ENCODE measurements at regions not wholly inside any gene's neighbourhood (a gene's known extent, or its start where the extent isn't known, plus 50 kb on each side); places are given as distances from the start of the nearest gene placed in this dataset.
"Not testable (repeated sequence)": the region's sequence is repeated elsewhere in the genome, so short reads cannot be mapped to it uniquely, and the experiment has no call there.

DNA sequence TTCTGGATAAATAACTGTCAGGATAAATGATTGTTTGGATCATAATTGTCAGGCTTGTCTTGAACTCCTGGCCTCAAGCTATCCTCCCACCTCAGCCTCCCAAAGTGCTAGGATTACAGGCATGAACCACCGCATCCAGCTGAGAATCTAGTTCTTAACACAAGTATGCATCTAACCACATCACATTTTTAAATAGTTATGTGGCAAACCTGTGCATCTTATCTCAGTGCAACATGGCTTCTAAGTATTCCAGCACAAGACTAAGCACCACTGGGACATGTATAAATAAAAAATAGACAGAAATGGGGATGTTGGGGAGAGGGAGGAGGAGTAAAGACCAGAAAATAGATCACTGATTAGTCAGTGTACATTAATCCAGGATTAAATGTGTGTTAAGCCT, 74.7 kb upstream of the TBL1X start:
- DNase-seq: no peak

DNA sequence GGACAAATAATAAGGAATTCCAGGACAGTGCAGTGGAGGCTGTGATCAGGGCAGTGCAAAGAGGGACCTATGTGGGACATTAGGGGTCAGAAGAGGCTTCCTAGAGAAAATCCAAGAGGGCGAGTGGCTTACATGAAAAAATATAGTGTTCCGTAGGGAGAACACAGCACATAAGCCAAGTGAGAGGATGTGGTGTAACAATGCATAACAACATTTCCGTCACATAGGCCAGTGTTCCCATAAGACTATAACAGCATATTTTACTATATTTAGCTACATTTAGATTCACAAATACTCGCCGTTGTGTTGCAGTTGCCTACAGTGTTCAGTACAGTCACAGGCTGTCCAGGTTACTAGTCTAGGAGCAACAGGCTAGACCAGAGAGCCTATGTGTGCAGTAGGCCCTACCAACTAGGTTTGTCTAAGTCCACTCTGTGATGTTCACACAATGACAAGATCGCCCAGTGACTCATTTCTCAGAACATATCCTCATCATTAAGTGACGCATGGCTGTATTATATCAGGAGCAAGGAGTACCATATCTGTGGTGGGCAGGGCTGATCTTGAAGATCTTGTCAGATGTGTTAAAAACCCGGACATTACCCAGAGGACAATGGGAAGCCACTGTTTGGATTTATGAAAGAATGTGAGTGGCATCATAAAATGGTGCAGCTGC, 74.0 kb upstream of the TBL1X start:
- no peak for DNase-seq

DNA sequence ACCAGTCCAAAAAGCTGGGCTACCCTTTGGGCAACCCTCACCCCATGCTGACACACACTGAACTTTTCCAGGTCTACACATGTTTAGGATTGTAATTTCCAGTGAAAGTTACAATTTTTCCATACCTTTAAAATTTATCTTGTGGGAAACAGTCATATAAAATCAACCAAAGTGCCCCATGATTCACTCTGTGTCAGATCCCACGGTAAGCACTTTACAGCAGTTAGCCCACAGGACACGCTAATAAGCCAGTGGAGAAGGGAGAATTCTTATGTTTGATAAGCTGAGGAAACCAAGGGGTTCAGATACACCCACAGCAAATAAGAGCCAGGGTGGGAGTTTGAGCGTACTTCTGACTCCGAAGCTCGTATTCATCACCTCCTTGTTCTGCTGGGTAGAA, 72.4 kb upstream of the TBL1X start:
- no peak for DNase-seq

DNA sequence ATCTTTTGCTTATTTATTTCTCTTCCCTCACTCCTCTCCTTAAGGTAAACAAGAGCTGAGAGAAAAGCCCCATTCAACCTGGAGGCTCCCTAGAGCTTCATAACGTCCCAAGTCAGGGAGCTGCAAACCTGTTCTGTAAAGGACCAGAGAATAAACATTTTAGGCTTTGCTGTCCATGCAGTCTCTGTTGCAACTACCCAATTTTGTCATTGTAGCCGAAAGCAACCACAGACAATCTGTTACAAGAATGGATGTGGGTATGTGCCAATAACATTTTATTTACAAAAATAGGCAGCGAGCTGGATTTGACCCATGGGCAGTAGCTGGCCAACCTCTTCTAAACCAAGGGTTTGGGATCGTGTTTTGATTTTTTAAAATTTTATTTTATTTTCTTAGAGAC, 71.3 kb upstream of the TBL1X start:
- no peak for DNase-seq

DNA sequence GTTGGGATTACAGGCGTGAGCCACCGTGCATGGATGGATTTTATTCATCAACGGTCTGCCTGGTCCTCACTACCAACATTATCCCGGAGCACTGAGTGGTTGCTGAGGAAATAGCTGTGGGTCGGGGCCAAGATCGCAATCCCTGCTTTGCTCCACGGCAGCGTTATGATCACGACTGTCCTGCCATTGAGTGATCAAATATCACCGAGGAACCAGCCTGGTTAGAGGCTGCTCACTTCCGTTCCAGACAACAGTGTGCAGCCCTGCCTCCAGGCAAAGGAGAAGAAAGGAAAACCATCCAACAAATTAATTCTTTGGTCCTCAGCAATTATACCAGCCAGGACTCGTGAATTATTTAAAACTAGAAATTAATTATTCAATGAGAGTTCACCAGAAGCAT, 70.6 kb upstream of the TBL1X start:
- no peak for DNase-seq

DNA sequence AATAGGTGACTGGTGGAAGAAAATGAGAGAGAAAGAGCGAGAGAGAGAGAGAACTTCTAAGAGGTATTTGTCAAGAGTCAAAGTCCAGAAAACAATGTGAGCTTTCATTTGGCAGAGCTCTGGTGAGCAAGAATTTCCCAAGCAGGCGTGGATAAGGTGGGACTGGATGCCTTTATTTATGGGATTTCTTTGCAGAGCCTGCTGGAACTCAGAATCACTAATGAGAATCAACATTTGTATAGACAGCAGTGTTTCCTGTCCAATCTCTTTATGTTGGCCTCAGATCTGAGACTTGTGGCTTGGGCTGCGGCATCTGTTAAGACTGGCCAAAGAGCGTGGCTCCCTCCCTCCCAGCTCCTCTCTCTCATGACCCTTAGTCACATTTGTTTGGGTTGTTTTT, 67.9 kb upstream of the TBL1X start:
- no peak for DNase-seq

DNA sequence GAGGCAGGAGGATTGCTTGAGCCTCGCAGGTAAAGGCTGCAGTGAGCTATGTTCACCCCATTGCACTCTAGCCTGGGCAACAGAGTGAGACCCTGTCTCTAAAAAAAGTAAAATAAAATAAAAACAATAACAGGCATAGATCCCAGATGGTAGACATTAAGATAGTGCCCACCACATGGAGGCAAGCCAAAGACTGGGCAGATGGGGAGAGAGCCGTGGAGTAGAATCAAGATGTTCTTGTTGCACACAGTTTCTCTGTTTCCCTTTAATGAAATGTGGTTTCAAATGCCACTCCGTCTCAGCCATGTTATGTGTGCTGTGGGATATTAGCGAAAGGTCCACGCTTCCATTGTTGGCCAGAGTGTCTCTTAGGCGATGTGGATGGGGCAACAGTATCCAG, 63.8 kb upstream of the TBL1X start:
- no peak for DNase-seq

DNA sequence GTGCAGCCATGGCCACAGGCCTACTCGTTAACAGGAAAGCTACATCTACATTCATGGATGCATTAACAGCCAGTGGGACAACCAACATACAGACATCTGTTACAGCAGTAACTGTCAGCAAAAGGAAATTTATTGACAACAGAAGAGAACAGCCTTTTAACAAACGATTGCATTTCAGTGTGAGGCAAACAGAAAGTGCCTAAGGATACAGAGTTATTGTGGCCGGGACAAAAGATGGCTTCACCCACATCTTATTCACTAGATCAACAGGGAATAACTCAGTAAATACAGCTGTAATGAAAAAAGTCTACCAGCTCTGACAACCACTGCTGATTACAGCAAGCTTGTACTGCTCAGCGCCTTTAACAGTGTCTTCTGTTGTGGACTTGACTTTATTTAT, 61.5 kb upstream of the TBL1X start:
- DNase-seq: no peak

DNA sequence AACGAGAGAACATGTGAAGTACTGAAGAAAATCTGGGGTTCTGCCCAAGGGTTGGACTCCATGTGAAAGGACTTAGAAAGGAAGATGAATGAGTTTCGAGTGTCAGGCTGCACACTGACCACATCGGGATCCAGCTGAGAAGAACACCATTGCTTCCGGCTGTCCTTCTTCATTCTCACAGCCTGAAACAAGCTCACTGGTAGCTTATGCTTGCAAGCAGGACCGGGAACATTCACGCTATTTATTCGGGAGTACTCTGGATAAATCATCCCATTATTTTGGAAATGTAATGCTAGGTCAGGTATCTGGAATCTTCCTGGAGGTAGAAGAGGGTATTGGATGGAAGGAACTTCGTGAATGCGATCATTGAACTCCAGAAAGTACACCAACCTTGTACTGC, 59.2 kb upstream of the TBL1X start:
- DNase-seq: not testable (repeated sequence)

DNA sequence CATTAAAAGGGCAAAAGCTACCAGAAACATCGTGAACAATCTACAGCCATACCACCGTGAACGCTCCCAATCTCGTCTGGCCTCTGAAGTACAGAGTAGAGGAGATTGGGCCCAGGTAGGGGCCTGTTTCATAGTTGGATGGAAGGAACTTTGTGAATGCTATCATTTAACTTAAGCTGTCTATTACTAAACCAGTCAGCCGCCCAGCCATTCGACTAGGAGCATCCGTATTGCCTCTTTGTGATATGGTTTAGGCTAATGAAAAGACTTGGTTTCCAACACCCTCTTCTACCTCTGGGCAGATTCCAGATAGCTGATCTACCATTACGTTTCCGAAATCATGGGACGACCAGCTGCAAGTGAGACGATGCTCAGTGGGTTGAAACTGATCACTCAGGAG, 54.0 kb upstream of the TBL1X start:
- not testable (repeated sequence) for DNase-seq

DNA sequence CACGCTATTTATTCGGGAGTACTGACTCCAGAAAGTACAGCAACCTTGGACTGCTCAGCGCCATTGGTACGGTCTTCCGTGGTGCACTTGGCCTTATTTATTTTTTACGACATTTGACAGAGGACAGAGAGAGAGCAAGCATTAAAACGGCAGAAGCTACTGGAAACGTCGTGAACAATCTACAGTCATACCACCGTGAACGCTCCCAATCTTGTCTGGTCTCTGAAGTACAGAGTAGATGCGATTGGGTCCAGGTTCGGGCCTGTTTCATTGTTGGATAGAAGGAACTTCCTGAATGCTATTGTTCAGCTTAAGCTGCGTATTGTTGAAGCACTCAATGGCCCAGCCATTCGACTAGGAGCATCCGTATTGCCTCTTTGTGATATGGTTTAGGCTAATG, 53.2 kb upstream of the TBL1X start:
- not testable (repeated sequence) for DNase-seq

DNA sequence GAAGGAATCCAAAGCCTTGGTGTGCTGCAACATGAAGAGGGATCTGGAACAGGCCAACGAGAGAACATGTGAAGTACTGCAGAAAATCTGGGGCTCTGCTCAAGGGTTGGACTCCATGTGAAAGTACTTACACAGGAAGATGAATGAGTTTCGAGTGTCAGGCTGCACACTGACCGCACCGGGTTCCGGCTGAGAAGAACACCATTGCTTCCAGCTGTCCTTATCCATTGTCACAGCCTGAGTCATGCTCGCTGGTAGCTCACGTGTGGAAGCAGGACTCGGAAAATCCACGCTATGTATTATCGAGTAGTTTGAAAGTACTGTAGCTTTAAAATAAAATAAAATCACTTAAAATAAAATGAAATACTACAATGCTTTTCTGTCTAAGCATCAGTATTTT, 50.4 kb upstream of the TBL1X start:
- DNase-seq: no peak

All from NCI-H2227 treated with DMSO at 0.1 percent for 48 hours (cell line).